ENCODE measurements at regions not wholly inside any gene's neighbourhood (a gene's known extent, or its start where the extent isn't known, plus 50 kb on each side); places are given as distances from the start of the nearest gene placed in this dataset.

DNA sequence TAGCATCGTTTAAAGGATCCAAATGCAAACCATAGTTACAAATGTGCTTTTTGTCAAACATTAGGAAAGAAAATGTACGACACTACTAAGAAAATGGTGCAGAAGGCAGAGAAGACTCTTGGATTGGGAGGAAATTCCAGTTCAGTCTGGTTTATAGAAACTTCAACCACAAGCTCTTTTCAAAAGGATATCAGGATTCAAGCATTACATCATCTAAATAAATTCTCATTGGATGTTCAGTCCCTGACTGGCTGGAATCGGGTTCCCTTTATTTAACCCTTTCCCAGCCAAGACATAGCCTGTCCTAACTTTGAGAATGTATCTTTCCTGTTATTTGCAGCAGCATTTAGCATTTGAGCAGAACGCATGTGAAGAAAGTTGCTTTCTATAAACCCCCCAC lies 184.6 kb downstream of the LMO4 start:
- TF ChIP-seq, protein P1, sequence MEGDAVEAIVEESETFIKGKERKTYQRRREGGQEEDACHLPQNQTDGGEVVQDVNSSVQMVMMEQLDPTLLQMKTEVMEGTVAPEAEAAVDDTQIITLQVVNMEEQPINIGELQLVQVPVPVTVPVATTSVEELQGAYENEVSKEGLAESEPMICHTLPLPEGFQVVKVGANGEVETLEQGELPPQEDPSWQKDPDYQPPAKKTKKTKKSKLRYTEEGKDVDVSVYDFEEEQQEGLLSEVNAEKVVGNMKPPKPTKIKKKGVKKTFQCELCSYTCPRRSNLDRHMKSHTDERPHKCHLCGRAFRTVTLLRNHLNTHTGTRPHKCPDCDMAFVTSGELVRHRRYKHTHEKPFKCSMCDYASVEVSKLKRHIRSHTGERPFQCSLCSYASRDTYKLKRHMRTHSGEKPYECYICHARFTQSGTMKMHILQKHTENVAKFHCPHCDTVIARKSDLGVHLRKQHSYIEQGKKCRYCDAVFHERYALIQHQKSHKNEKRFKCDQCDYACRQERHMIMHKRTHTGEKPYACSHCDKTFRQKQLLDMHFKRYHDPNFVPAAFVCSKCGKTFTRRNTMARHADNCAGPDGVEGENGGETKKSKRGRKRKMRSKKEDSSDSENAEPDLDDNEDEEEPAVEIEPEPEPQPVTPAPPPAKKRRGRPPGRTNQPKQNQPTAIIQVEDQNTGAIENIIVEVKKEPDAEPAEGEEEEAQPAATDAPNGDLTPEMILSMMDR (IDR thresholded peaks at IDR 0.05) = no peak
- no peak for TF ChIP-seq POLR2A (IDR thresholded peaks at IDR 0.05)
